ENCODE measurements at regions not wholly inside any gene's neighbourhood (a gene's known extent, or its start where the extent isn't known, plus 50 kb on each side); places are given as distances from the start of the nearest gene placed in this dataset.
"Not testable (repeated sequence)": the region's sequence is repeated elsewhere in the genome, so short reads cannot be mapped to it uniquely, and the experiment has no call there.

- no peak for DNase-seq (ENCODE audit: extremely low read depth, low read depth, low spot score)
These were observed 153.5 kb downstream of the HHIP start for GRCh38 chr4:144799486-144799885.

- DNase-seq (ENCODE audit: extremely low read depth, low read depth, low spot score) = no peak
These were observed 155.8 kb downstream of the HHIP start for GRCh38 chr4:144801731-144802130.

GRCh38 chr4:144808034-144808433 is 162.1 kb downstream of the HHIP start:
- DNase-seq (ENCODE audit: extremely low read depth, low read depth, low spot score) = no peak

- no peak for DNase-seq (ENCODE audit: extremely low read depth, low read depth, low spot score)
These were observed 163.2 kb downstream of the HHIP start for GRCh38 chr4:144809056-144809640.

GRCh38 chr4:144816668-144817067 is 170.7 kb downstream of the HHIP start:
- no peak for DNase-seq (ENCODE audit: extremely low read depth, low read depth, low spot score)

GRCh38 chr4:144817081-144817480 is 171.1 kb downstream of the HHIP start:
- DNase-seq (ENCODE audit: extremely low read depth, low read depth, low spot score) = no peak

GRCh38 chr4:144818136-144818535 is 172.2 kb downstream of the HHIP start:
- no peak for DNase-seq (ENCODE audit: extremely low read depth, low read depth, low spot score)

- DNase-seq (ENCODE audit: extremely low read depth, low read depth, low spot score) = no peak
These were observed 173.6 kb downstream of the HHIP start for GRCh38 chr4:144819591-144819990.

GRCh38 chr4:144820011-144820727 is 174.2 kb downstream of the HHIP start:
- DNase-seq (ENCODE audit: extremely low read depth, low read depth, low spot score) = no peak

- DNase-seq (ENCODE audit: extremely low read depth, low read depth, low spot score) = no peak
These were observed 174.8 kb downstream of the HHIP start for GRCh38 chr4:144820728-144821085.

- peak; percentile 5 for DNase-seq (ENCODE audit: extremely low read depth, low read depth, low spot score)
These were observed 186.0 kb downstream of the HHIP start for GRCh38 chr4:144831971-144832370.

- DNase-seq (ENCODE audit: extremely low read depth, low read depth, low spot score) = no peak
These were observed 199.5 kb downstream of the HHIP start for GRCh38 chr4:144845411-144845810.

- DNase-seq (ENCODE audit: extremely low read depth, low read depth, low spot score) = no peak
These were observed 206.0 kb downstream of the HHIP start for GRCh38 chr4:144851948-144852347.

GRCh38 chr4:144861471-144861870 is 215.5 kb downstream of the HHIP start:
- no peak for DNase-seq (ENCODE audit: extremely low read depth, low read depth, low spot score)

GRCh38 chr4:144862210-144862609 is 216.3 kb downstream of the HHIP start:
- DNase-seq (ENCODE audit: extremely low read depth, low read depth, low spot score) = no peak

GRCh38 chr4:144864891-144865290 is 218.9 kb downstream of the HHIP start:
- not testable (repeated sequence) for DNase-seq (ENCODE audit: extremely low read depth, low read depth, low spot score)

GRCh38 chr4:144868309-144868708 is 222.4 kb downstream of the HHIP start:
- no peak for DNase-seq (ENCODE audit: extremely low read depth, low read depth, low spot score)

GRCh38 chr4:144872508-144873225 is 225.3 kb downstream of the ANAPC10 start:
- no peak for DNase-seq (ENCODE audit: extremely low read depth, low read depth, low spot score)

GRCh38 chr4:144873226-144873990 is 224.6 kb downstream of the ANAPC10 start:
- DNase-seq (ENCODE audit: extremely low read depth, low read depth, low spot score) = no peak

- DNase-seq (ENCODE audit: extremely low read depth, low read depth, low spot score) = no peak
These were observed 203.4 kb downstream of the ANAPC10 start for GRCh38 chr4:144894573-144894972.

GRCh38 chr4:144899393-144899792 is 198.6 kb downstream of the ANAPC10 start:
- no peak for DNase-seq (ENCODE audit: extremely low read depth, low read depth, low spot score)

Data from glomerular endothelial cell (primary cell).